ENCODE measurements at regions not wholly inside any gene's neighbourhood (a gene's known extent, or its start where the extent isn't known, plus 50 kb on each side); places are given as distances from the start of the nearest gene placed in this dataset.

DNA sequence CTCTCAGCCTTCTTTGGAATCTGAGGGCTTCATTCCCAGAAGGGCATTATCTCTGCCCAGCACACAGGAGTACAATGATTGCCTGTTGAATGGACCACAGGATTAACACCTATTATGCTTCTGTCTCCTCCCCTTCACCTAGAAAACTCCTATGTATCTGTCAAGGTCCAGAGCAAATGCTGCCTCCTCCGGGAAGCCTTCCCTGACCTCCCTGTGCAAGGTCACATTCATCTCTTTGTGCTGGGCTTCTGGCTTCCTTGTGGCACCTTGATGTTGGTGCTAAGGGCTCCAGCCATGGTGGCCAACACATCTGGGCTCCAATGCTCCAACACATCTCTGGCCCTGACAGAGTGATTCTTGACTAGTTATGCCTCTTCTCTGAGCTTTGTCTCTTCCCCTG, 49.9 kb upstream of the ATP2B2 start:
- no peak for DNase-seq

DNA sequence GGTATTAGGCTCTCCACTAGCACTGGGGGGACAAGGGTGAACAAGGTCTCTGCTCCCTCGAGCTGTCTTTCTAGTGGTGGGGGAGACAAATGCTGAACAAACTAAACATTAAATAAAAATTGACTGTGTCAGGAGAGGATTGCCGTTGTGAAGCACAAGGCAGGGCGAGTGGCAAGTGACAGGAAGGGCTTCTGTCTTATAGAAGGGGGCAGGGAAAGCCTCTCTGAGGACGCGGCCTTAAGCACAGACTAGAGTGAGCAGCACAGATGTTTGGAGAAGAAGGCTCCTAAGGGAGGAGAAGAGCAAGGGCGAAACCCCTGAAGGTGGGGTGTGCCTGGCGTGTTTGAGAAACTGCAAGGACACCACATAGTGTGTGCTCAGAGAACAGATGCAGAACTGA, 50.9 kb upstream of the ATP2B2 start:
- no peak for DNase-seq

DNA sequence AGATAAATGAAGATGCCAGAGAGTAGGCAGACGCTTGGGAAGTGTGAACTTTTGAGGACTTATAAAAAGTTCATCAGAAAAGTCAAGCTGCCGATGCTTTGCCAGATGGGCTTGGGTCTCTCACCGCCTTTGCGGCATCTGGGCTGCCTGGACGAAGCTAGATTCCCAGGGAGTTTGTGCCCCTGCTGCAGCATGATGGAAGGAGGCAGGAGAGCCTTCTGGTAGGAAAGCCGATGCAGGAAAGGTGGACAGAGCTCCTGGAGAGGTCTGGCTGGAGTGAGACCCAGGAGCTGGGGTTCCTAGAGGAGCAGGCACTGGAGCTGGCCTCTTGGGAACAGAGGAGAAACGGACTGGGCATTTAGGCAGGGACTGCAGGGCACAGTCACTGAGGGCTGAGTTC, 51.9 kb upstream of the ATP2B2 start:
- DNase-seq: no peak

DNA sequence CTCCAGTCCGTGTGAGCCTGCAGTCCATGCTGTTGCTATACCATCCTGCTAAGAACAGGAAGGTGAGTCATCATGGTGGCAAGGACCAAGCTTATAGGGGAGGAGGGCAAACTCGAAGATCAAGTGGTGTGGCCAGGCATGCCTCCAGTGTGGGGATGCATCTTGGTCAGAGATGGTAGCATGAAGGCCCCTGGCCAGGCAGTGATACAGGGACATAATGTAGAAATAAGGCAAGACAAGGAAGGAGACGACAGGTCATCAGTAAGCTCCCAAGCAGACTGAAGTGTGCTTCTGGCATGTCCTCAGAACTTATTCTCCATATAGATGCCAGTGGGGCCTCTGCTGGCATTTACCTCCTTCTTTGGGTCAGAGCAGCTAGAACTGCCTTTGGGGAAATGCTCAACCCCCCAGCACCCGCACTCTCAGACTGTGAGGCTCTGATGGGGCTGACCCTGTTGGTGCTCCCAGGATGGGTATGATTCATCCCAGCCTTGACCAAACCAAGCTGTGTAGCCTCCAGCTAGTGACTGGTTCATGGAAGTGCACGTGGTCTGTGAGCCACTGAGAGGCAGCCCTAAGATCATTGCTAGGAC, 52.5 kb upstream of the ATP2B2 start:
- no peak for DNase-seq

DNA sequence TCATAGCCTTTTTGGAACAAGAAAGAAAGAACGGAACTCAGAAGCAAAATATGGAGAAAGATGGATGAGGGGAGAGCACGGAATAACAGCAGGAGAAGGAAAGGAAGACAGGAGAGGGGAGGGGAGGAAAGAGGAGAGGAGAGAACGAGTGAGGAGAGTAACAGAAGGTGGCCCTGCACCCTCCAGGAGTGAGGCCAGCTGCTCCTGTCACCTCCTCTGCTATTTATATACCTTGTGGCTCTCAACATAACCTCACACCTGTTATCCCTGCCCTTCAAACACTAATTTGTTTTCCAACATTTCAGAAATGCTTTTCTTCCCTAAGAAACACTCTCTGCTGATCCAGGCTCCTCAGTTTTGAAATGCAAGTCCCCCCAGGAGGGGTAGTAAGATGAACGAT, 53.4 kb upstream of the ATP2B2 start:
- peak in 1 of 3 donors; percentile 27 for DNase-seq

DNA sequence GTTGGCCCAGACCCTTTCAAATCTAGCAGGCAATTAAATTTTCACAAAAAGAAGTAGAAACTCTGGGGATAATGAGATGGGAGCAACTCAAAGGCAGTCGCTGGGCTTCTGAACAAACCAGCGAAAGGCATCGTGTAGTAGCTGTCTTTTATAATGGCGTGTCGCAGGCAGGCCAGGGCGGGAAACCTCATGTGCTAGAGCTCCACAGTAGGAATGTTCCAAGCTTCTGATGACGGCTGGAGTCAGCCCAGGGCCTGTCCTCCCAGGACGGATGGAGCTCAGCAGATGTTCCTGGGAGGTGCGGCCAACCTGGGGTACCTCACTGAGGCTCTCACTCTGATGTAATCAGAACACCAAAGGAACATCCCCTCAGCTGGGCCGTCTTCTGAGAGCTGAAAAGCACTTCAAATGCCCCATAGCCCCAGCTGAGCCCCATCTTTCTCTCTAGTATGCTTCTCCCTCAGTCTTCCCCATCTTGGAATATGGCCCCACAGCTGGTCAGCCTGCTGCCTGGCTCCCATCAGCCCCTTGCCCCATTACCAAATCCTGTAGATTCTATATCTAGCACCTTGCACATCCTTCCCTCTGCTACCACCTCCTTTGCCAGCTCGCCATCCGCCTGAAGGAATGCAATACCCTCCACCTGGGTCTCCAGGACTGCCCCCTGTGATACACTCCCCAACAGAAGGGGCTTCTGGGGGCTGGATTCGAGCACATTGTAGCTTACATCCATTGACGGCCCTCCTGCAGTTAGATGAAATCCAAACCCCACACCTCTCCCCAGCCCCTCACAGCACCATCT, 54.9 kb upstream of the ATP2B2 start:
- no peak for DNase-seq

DNA sequence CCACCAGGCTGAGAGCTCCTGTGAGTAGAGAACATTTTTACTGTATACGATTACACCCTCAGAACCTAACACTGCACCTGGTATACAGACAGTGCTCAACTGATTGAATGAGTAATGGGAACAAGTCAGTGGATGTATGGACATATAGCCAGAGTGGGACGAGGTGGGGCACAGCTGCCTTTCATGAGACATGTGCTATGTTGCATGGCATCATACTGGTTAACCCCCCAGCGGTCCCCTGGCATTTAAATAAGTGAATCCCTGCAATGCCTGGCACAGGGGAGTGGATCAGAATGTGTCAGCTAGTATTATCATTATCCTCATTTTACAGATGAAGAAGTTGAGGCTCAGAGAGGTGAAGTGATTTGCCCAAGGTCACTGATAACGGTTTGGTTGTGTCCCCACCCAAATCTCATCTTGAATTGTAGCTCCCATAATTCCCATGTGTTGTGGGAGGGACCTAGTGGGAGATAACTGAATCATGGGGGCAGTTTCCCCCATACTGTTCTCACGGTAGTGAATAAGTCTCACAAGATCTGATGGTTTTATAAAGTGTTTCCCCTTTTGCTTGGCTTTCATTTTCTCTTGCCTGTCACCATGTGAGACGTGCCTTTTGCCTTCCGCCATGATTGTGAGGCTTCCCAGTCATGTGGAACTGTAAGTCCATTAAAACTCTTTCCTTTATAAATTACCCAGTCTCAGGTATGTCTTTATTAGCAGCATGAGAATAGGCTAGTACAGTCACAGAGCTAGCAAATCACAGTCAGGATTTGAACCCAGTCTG, 56.0 kb upstream of the ATP2B2 start:
- no peak for DNase-seq

DNA sequence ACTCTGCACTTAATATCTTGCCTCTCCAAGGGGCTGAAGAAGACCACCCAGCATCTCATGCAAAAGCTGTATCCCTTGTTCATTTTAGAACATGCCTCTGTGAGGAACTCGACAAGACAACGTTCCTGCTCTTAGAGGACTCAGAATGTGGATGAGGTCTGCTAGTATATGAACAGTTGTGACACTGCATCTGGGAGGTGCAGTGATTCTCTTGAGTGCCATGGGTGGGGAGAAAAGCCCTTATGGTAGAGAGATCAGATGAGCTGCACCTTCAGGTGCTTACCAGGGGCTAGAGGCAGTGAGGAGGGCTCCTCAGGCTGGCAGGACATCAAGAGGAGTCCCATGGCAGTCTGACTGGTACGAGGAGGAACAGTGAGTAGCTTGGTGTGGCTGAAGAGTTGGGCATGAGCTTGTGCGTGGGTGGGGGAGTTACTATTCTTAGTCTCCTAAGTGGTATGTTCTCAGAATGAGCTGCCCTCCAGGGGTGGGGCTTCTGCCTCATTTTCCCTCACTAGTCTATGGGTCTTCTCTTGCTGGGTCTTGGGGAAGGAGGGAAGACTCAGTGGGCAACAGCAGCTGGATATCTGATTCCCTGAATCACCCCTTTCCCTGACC, 56.7 kb upstream of the ATP2B2 start:
- no peak for DNase-seq

DNA sequence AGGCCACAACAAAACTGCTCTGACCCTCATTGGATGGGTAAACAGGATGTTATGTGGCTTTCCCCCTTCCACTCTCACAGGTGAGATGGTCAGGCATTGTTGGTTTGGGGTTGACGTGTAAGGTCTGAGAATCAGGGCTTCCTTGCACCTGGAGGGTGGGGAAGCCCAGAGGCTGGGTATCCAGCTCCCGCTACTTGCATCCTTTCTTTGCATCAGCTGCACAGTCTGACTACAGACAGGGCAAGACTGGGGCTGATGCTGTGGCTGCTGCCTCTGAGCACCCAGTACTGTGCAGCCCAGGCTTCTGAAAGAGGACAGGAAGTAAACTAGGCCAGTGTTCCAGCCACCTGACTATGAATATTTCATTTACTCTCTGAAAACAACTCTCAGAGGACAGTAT, 58.0 kb upstream of the ATP2B2 start:
- no peak for DNase-seq

DNA sequence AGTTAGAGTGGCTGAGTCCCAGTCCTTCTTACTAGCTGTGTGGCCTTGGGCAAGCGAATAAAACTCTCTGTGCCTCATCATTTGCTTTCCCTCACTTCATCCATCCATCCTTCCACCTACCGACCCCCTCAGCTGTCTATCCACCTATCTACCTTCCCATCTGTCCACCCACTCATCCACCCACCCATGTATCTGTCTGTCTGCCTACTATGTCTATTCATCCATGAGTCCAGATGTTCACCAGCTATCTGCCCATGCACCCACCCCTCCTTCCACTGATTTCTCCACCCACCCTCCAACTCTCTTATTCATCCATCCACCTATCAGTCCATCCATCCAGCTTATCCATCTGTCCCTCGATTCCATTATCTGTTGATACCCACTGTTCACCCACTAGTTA, 60.4 kb upstream of the ATP2B2 start:
- DNase-seq: no peak

DNA sequence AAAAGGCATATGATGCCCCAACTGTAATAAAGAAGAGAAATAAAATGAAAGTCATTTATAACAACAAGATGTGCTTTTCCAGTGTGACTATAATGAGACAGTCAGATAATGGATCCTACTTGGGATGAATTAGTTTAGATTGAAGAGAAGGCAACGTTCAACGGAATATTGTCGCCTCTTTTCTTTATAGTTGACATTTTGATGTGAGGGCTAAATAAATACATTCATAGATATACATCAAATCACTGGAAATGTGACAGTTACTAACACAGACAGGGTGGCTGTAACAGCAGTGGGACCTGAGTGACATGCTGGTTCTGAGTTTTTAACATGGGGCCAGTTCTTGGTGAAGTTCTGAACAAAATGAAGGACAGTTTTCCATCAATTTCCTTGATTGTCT, 61.1 kb upstream of the ATP2B2 start:
- no peak for DNase-seq

DNA sequence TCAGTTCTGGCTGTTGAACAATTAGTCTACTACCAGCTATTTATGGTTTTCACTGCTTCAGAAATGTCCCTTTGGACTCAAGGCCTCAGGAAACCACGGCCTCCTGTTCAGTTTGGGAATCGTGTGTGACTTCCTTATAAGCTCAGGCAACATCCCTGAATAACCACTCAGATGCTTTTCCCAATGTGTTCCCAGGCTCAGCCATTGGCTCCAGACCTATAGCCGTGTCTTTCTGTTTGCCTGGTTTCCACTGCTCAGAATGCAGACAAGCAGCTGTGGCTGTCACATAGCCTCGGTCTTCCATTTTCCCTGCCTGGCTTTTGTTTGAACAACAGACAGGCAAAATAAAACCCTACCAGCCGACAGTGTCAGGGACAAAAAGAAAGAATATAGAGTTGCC, 63.2 kb upstream of the ATP2B2 start:
- peak in 1 of 3 donors; percentile 12 for DNase-seq

DNA sequence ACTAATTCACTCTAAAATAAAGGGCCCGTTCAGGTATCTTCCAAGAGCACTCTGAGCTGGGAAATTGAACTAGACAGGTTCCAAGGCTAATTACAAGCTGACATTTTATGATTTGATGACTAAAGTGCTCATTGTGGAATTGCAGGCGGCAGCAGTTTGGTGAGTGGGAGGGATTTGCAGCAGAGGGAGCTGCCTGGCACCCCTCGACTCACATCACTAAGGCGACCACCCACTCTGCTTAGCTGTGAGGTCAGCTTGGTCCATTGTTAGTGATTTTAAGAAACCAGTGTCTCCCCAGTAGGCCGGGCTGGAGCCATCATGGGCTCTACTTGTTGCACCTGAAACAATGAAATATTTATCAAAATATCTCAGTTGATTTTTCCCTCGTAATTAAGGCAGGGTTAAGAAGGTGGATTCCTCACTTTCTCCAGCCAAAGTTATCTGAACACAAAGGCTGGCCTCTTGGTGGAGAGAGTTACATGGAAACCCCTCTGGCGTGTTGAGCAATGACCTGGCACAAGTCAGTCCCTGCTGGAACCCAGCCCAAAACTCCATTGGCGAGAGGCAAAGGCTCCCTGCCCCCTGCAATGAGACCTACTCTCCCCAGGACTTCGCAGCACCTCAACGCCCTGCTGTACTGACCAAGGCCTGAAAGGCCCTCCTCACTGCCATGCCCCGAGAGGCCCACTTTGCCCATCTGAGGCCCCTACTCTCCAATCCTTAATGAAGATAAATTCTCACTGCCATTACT, 65.0 kb upstream of the ATP2B2 start:
- peak in 1 of 3 donors; percentile 4 for DNase-seq

DNA sequence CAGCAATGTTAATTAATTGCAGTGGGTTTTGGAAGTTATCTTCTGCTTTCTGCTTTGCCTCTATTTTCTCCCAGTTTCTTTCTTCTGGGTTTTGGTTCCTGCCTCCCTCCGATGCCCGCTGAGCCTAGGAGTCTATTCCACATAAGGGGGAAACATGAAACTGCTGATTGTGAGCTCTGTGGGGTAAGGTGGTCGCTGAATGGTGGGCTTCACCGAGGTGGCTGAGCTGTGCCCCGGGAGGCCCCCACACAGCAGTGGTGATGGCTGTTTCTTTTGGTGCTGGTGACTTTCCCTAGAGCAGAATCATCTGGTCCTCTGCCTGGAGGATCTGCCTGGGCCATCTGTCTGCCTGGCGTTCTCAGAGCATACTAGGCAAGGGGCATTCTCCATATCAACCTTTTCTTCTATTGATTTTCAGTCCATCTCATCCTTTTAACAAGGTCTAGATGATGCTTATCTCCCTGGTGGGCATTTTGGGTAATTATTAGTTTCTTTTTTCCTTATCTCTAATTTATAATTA, 68.8 kb upstream of the ATP2B2 start:
- no peak for DNase-seq

DNA sequence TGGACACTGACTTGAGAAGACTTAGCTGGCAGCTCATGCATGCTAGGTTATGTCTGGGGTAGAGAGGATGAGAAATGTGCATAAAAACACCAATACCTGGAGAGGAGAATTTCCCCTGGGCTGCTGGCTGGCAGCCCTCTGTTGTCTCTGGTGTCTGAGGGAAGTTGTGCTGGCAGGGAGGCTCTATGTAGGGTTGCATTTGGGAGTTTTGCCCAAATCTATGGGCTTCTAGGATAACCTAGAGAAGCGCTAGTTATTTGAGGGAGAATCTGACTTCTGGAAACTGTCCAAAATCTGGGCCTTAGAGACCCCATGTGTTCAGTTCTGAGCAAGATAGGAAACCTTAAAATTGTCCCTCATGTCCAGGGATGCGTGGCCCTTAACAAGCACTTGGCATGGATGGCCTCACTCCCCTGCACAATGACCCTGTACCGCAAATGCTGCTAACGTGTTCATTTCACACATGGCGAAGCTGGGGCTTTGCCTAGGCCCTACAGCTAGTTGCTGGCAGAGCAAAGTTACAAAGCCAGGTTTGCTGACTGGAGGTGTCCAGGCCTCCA, 70.3 kb upstream of the ATP2B2 start:
- DNase-seq: no peak

DNA sequence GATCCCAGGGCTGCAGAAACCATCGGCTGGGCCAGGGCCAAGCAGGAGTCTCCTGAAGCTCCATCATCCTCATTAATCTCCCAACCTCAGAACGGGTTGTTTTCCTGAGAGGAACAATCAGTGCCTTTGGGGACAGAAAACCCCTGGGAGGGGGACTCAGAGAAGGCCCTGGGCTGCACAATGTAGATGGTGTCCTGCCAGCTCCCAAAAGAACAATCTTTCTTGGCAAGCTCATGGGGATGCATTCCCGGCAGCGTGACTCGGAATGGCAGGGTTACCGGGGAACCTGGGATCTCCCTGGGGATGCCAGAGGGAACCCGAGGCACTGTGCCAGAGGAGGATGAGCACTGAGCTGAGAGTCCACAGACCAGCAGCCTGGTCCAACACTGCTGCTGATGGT, 72.1 kb upstream of the ATP2B2 start:
- DNase-seq: no peak

DNA sequence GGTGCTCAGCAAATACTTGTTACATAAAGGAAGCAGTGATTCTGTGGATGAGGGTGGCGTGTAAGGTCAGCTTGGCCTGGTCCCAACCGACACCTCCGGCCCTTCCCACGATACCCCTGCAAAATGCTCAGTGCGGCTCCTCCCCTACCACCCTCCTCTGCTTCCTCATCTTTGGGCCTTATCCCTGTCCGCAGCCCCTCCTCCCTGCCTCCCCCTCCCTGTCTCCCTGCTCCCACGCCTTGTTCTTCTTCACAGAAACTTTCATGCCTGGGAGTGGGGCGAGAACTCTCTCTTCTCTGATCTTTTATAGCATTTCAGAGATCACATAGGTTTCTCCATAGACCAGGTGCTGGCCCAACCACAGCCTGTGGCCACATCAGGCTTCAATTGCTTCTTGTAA, 75.0 kb upstream of the ATP2B2 start:
- no peak for DNase-seq

DNA sequence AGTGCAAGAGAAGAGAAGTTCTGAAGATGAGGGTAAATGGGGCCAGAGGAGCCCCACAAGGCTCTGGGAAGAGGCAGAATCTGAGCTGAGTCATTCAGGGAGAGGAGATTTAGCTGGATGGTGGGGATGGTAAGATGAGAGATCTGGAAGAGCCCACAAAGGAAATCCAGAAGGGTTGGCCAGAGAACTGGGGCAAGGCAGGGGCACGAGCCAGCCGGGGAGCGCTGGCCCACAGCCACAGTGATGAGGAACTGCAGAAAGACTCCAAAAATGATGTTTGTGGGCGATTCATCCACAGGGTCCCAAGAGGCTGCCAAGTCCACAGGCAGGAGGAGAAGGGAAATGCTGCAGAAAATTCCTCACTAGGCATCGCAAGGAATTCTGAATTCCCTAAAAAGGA, 75.9 kb upstream of the ATP2B2 start:
- peak in 1 of 3 donors; percentile 9 for DNase-seq

DNA sequence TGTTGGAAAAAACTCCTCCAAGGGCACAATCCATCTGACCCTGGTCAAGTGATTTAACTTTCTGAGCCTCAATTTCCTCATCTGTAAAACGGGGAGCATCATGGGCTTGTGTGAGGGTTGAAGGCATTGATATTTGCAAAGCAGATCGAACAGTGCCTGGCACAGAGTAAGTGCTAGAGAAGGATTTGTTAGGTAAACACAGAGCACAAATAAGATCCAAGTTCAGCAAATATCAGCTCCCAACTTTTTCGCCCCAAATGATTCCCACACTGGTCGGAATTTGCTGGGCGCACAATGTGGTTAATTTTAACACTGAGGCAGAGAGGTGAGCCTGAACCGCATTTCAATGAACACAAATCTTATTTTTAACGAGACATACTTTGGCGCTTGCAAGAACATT, 76.3 kb upstream of the ATP2B2 start:
- no peak for DNase-seq

DNA sequence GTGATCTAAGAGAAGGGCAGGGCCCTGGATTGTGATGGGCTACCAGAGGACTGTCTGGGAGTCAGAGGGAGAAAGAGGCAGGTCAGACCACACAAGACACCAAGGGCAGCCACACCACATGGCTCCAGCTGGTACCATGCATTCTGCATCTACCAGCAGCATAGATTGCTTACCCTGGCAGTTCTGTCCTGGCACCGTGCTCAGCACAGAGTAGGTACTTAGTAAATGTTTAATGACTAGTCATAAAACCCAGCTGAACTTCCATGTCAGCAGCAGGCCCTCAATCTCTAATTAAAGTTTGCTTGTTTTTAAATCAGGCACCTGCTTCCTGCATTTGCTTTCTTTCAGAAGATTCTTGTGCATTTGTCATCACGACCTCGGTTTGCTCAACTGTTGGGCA, 77.3 kb upstream of the ATP2B2 start:
- DNase-seq: no peak
